GM21381 (cell line): ENCODE measurements at regions not wholly inside any gene's neighbourhood (a gene's known extent, or its start where the extent isn't known, plus 50 kb on each side); places are given as distances from the start of the nearest gene placed in this dataset.

Source experiments
- ATAC-seq: cut with Tn5 transposase; IDR thresholded peaks from one replicate; pipeline ENCODE4 v1.9.1; 2021; ENCODE audit warnings: mild to moderate bottlenecking, moderate library complexity; ENCODE audit not compliant: unreplicated experiment

GRCh38 chr4:23547096-23547495 lies 342.8 kb downstream of the PPARGC1A start:
- no peak for ATAC-seq

GRCh38 chr4:23539969-23540569 lies 349.8 kb downstream of the PPARGC1A start:
- ATAC-seq = no peak

GRCh38 chr4:23533859-23534258 lies 356.0 kb downstream of the PPARGC1A start:
- no peak for ATAC-seq

GRCh38 chr4:23516716-23517115 lies 373.1 kb downstream of the PPARGC1A start:
- no peak for ATAC-seq

GRCh38 chr4:23504083-23504482 lies 385.8 kb downstream of the PPARGC1A start:
- no peak for ATAC-seq

GRCh38 chr4:23500894-23501449 lies 388.9 kb downstream of the PPARGC1A start:
- no peak for ATAC-seq

- ATAC-seq = no peak
These were observed 404.0 kb downstream of the PPARGC1A start for GRCh38 chr4:23485801-23486200.

- no peak for ATAC-seq
These were observed 405.2 kb downstream of the PPARGC1A start for GRCh38 chr4:23484689-23485088.

GRCh38 chr4:23483320-23483960 lies 406.4 kb downstream of the PPARGC1A start:
- no peak for ATAC-seq

- no peak for ATAC-seq
These were observed 408.3 kb downstream of the PPARGC1A start for GRCh38 chr4:23481566-23481965.

GRCh38 chr4:23477905-23478304 lies 411.9 kb downstream of the PPARGC1A start:
- no peak for ATAC-seq

- ATAC-seq = no peak
These were observed 413.2 kb downstream of the PPARGC1A start for GRCh38 chr4:23476515-23477090.

GRCh38 chr4:23463071-23463470 lies 426.8 kb downstream of the PPARGC1A start:
- no peak for ATAC-seq

- ATAC-seq = no peak
These were observed 431.8 kb downstream of the PPARGC1A start for GRCh38 chr4:23458054-23458453.

- ATAC-seq = no peak
These were observed 433.0 kb downstream of the PPARGC1A start for GRCh38 chr4:23456864-23457263.

- no peak for ATAC-seq
These were observed 434.2 kb downstream of the PPARGC1A start for GRCh38 chr4:23455456-23456158.

- no peak for ATAC-seq
These were observed 448.2 kb downstream of the PPARGC1A start for GRCh38 chr4:23441530-23442069.

- no peak for ATAC-seq
These were observed 451.1 kb downstream of the PPARGC1A start for GRCh38 chr4:23438764-23439163.

- ATAC-seq = no peak
These were observed 460.4 kb downstream of the PPARGC1A start for GRCh38 chr4:23429497-23429896.

- ATAC-seq = no peak
These were observed 464.3 kb downstream of the PPARGC1A start for GRCh38 chr4:23425570-23425969.

- no peak for ATAC-seq
These were observed 466.3 kb downstream of the PPARGC1A start for GRCh38 chr4:23423540-23423939.
